ENCODE measurements at regions not wholly inside any gene's neighbourhood (a gene's known extent, or its start where the extent isn't known, plus 50 kb on each side); places are given as distances from the start of the nearest gene placed in this dataset.
A peak's percentile ranks its signal among the peaks of the same experiment; 100 is the strongest.
"Not testable (repeated sequence)": the region's sequence is repeated elsewhere in the genome, so short reads cannot be mapped to it uniquely, and the experiment has no call there.

DNA sequence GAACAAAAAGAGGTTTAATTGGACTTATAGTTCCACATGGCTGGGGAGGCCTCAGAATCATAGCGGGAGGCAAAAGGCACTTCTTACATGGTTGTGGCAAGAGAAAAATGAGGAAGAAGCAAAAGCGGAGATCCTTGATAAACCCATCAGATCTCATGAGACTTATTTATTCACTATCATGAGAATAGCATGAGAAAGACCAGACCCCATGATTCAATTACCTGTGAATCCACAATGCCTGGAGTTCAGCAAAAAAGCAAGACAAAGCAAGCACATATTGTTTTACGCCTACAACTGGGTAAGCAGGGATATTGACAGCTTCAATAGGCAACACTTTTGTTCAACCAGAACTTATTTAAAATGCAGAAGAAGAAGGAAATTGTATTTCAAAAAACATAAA lies 218.2 kb downstream of the RPL10L start:
- DNase-seq (ENCODE audit: low spot score): no peak

DNA sequence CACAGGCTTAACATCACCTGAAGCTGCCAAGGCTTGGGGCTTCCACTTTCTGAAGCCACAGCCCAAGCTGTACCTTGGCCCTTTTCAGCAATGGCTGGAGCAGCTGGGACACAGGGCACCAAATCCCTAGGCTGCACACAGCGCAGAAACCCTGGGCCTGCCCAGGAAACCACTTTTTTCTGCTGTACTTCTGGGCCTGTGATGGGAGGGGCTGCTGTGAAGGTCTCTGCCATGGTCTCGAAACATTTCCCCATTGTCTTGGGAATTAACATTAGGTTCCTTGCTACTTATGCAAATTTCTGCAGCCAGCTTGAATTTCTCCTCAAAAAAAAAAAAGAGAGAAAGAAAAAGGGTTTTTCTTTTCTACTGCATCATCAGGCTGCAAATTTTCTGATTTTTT lies 219.1 kb downstream of the RPL10L start:
- no peak for DNase-seq (ENCODE audit: low spot score)

DNA sequence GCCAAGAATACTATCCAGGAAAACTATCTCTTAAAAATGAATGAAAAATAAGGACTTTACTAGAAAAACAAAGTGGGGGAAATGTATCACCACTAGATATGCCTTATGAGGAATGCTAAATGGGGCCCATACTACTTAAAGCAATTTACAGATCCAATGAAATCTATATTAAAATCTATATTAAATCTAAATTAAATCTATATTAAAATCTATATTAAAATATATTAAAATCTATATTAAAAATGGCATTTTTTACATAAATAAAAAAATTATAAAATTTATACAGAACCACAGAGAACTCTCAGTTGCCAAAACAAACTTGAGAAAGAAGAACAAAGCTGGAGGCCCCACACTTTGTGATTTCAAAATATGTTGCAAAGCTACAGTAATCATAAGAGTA lies 234.5 kb downstream of the RPL10L start:
- no peak for DNase-seq (ENCODE audit: low spot score)

DNA sequence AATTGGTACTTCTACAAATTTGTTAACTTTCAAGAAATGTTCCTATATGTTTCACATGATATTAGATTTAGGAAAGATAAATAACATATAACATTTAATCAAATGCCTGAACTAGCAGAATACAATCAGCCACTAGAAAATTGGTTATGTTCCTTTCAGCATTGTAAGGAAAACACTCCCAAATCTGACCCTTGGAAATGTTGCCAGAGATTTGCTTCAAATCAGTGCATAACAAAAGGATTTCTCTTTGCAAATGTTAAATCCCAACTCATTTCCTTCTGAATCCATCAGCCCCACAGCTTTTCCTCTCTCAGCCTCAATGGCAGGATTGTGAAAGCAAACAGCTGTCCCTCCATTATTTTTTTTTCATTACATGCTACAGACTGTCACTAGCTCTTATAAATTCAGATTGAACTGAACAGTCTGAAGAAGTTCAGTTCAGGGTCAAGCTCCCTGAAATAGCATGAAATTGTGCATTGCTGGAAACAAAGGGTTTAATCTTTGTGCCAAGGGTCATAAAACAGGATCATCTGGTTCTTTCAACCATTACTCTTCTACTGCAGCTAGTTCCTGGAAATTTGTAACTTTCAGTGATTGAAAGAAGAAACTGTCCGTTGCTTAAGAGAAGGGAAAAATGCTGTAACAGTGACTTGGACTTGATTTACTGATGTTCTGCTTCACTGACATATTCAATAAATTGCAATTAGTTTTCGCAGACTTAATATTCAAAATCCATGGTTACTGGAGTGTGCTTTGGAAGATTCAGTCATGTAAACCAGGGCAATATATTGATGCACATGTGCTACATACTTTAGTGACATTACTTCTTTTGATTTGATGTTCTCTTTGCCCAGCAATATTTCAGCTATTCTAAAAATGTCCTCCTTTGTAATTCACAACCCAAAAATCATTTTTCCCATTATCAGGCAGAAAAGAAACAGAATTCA lies 246.4 kb downstream of the RPL10L start:
- DNase-seq (ENCODE audit: low spot score): no peak

DNA sequence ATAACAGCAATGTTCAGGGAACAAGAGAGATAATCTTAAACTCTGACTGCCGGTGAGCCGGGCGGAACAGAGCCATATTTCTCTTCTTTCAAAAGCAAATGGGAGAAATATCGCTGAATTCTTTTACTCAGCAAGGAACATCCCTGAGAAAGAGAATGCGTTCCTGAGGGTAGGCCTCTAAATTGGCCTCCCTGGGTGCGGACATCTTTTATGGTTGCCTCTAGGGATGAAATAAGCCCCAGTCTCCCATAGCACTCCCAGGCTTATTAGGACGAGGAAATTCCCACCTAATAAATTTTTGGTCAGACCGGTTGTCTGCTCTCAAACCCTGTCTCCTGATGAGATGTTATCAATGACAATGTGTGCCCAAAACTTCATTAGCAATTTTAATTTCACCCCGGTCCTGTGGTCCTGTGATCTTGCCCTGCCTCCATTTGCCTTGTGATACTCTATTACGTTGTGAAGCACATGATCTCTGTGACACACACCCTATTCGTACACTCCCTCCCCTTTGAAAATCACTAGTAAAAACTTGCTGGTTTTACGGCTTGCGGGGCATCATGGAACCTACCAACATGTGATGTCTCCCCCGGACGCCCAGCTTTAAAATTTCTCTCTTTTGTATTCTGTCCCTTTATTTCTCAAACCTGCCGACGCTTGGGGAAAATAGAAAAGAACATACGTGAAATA lies 249.4 kb downstream of the RPL10L start:
- not testable (repeated sequence) for DNase-seq (ENCODE audit: low spot score)

DNA sequence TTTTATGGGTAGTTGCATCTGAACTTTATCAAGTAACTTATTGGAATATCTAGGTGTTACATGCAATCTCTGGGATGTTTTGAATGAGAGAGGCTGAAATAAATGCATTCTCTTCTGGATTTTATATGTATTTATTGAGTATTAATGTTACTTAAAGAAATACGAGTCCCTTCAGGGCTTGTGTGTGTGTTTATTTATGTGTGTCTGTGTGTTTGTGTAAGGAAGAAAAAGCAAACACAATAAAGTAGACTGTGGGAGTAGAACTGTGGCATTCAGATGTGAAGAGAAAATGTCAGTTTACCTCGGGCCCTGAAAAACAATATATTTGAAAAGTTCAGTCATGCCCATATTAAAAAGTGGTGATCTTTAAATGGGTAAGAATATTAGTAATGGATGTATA lies 250.5 kb downstream of the RPL10L start:
- no peak for DNase-seq (ENCODE audit: low spot score)

DNA sequence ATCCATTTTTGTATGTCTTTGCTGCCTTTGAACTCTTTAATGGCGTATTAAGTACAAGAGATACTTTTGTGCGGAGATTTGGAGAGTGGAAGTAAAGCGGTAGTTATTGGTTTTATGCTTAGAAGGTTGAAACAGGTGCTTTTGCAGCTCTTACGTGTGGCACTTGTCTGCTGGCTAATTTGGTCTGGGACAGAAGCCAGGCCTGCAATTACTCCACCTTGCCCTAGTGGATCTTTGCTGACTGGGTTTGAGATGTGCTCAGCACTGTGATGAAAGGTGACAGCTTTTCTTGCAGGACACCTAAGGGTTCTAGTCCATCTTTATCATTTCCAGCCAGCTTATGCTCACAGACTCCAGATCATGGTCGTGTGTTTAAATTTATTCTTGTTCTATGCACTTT lies 252.5 kb downstream of the RPL10L start:
- no peak for DNase-seq (ENCODE audit: low spot score)

DNA sequence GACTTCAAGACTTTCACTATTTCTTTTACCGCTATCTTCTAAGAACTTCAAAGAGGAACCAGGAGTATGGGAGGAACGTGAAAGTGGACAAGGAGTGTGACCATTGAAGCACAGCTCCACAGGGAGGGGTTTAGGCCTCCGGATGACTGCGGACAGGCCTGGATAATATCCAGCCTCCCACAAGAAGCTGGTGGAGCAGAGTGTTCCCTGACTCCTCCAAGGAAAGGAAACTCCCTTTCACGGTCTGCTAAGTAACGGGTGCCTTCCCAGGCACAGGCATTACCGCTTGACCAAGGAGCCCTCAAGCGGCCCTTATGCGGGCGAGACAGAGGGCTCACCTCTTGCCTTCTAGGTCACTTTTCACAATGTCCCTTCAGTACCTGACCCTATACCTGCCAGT lies 267.0 kb downstream of the RPL10L start:
- no peak for DNase-seq (ENCODE audit: low spot score)

DNA sequence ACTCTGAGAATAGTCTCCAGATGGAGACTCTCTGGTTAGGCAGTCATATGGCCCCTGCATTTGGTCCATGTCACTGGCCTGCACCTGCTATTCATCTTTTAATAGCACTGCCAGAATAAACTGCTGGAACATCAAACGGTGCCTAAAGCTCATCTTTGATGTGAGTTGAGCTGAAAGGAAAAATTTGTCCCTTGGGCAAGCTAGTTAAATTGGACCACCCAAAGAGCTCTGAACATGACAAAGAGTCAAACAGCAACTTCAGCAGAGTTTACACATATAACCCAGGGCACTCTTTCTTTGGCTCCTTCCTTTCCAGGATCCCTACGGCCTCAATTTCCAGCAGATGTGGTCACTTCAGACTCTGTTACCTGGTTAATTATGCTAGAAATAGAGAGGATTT lies 269.9 kb downstream of the RPL10L start:
- DNase-seq (ENCODE audit: low spot score): no peak

DNA sequence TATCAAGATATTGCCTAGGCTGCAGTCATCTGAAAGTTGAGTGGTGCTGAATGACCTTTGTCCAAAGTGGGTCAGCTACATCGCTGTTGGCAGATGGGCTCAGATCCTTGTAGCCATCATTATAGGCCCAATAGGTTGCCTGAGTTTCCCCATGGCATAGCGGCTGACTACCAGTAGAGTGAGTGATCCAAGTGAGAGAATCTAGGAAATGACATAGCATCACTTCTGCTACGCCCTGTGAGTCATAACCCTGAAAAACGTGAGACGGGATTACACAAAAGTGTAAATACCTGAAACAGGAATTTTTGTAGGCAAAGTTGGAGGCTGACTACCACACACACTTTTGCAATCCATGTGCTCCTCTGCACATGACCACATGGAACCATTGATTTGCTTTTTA lies 273.3 kb downstream of the RPL10L start:
- no peak for DNase-seq (ENCODE audit: low spot score)

DNA sequence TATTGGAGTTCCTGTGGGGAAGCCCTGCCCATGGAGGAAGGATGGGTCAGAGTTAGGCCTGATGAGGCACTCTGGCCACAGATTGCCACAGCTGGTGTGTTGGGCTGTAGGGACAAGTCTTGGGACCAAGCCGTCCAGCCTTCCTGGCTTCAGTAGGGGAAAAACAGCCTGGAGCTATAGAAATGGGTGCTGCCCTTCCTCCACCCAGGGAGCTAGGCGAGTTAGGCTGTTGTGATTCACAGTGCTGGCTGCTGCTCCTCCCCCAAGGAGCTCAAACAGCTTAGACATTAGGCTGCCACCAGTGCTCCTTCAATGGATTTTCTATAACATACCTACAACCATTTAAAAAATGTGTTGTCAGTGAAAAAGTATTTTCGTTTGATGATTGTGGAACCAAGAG lies 274.3 kb downstream of the RPL10L start:
- DNase-seq (ENCODE audit: low spot score): no peak

DNA sequence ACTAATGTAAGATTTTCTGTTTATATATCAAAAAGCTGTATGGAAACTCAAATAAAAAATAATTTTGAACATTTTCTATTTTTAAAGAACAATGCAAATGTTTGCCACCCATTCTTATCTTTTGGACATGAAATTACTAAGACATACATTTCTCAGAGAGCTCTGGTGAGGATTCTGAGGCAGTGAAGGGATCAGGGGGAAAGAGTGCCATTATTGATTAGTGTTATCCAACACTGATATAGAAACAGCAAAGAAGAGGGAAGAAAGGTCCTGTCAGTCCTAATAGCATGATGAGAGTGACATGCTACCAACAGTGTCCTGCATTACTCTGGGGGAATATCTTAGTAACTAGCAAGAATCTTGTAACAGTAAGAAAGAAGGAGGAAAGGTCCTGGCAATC lies 282.2 kb downstream of the RPL10L start:
- no peak for DNase-seq (ENCODE audit: low spot score)

DNA sequence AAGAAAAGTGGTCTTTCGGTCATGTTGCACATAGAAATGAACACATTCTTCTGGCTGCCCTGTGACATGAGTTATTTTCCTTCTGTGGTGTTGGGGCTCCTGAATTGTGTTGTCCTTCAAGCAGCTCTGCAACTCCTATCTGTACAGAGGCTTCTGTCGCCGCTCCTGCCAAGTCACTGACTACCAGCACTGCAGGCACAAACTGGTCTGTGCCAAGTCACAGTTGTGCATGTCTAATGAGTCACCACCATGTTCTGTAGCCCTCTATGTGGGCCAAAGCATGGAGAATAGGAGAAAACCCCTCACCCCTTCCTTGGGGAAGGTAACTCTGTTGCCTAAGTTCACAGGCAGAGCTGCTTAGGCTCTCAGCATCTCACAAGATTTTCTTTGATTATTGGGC lies 283.3 kb downstream of the RPL10L start:
- no peak for DNase-seq (ENCODE audit: low spot score)

DNA sequence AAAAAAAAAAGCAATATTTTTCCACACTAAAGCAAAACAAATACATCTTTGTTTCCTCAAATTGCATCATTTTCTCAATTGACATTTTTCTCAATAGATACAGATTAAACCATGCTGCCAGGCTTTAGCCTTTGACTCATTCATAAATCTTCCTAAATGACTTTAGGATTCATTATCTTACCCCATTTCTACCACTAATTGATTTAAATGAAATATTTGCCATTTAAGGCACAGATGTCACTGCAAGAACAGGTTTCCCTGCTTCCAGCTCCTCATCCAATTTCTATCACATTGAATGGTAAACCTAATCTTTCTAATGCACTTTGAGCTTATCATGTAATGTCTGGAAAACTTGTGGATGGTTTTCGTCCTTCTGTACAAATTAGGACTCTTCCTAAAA lies 298.7 kb downstream of the RPL10L start:
- no peak for DNase-seq (ENCODE audit: low spot score)

DNA sequence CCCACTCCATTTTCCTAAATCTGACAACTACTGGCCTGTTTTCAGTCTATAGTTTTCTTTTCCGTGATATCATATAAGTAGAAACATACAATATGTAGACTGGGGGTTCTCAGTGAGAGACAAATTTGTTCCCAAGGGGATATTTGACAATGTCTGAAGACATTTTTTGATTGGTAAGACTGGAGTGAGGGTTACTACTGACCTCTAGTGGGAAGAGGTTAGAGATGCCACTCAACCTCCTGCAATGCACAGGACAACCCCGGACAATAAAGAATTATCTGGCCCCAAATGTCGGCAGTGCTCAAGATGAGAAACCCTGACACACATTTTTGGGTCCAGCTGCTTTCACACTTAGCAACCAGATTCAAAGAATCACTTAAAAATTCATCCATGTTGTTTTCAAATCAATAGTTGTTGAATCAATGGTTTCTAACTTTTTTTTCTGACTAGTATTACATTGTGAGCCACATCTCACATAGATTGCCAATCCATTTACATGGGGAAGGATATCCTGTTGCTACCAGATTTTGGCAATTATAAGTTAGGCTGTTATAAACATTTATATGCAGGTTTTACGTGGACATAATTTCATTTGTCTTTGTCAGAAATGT lies 307.1 kb downstream of the RPL10L start:
- DNase-seq (ENCODE audit: low spot score): peak; percentile 5

DNA sequence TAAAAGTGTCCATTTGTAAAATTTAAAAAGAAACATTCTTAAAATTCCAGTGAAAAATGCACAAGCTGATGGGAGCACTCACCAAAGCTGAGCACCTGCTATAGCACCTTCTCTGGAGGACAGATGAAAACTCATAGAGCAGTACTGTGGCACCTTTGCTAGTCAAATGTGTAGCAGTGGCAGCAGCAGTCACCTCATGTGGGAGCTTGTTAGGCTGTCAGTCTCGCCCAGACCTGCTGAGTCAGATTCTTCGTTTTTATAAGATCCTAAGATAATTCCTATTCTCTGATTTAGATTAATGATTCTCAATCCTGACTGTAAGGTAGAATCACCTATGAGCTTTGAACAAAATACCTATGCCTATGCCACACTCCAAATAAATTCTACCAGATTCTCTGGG lies 325.8 kb downstream of the RPL10L start:
- DNase-seq (ENCODE audit: low spot score): no peak

DNA sequence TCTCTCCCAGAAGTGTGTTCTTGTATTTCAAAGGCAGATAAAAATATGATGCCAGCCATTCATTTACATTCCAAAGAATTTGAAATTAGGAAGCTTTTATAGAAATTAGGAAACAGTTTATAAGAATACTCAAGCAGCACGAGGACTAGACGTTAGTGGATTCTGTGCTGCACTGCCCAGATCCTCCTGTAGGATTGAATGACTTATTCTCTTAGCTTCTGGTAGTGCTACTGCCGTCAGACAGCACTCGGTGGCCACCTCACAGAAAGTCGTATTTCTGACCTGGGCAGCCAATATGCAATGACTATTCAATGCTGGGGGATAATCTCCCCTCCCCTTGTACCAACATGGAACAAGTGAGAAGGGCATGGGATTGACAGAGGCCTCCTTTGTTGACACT lies 326.4 kb downstream of the RPL10L start:
- DNase-seq (ENCODE audit: low spot score): no peak

DNA sequence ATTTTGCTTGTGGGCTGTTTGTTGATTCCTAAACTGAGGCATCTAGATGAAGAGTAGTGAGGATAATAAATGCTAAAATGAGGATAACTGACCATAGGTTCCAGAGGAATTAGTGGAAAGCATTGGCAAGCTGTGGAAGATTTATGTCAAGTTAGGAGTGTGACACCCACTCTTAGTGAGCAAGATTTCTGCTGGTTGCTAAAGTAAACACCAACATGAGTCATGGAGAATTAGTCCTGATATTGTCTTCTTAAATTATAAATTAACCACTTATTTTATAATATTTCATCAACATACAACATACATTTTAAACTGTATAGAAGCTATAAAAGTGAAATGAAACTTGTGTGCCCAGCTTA lies 328.2 kb downstream of the RPL10L start:
- no peak for DNase-seq (ENCODE audit: low spot score)

DNA sequence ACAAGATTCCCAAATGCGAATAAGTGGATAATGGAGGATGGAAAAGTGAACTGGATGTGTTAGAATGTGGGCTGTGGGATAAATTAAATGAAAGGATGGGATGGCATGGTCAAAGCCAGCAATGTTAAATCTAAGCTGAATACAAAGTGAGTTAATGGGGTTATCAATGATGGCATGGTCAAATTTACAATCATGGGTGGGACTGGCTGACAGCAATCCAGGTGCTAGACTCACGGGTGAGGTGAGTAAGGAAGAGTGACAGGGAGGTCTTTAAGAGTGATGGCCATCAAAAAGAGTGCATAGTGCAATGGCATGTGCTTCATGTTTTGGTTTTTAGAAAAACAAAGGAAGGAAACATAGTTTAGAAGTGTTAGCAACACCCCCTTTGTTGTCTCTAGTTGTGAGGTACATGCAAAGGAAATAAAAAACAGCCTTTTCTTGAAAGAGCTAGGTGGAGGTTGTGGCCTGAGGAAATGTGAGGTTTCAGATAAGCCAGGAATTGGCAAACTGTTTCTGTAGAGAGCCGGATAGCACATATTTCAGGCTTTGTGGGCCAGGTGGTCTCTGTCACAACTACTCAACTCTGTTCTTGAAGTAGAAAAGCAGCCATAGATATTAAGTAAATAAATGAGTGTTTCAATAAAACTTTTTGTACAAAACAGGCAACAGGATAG lies 328.7 kb downstream of the RPL10L start:
- no peak for DNase-seq (ENCODE audit: low spot score)

DNA sequence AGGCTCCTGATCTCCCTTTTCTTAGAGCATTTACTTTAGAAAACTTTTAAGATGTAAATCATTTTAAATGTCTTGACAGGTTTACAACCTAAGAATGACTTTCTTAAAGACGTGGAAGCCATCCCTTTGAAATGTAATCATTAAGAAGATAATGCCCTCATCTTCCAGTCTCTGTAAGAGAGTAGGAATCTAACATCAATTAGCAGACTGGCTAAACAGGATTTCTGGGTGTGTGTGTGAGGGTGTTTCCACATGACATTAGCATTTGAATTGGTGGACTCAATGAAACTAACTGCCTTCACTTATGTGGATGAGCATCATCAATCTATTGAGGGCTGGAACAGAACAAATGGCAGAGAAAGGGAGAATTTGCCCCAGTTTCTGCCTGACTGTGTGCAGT lies 329.5 kb downstream of the RPL10L start:
- no peak for DNase-seq (ENCODE audit: low spot score)

DNA sequence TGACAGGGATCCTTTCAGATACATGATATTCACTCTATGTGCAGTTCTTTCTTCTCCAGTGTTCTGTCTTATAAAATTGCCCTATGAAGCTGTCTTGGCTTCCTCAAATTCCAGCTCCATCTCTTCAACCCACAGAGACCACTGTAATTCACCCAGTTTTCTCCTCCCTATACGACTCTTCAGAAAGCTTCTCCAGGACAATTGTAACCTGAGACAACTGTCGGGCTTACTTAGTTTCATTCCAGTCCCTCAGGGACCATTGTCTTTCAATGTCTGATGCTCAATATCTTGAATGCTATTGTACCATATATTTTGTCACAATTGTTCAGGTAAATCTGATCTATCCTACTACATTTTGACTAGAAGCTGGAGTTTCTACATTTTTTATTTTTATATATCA lies 345.3 kb downstream of the RPL10L start:
- DNase-seq (ENCODE audit: low spot score): no peak

DNA sequence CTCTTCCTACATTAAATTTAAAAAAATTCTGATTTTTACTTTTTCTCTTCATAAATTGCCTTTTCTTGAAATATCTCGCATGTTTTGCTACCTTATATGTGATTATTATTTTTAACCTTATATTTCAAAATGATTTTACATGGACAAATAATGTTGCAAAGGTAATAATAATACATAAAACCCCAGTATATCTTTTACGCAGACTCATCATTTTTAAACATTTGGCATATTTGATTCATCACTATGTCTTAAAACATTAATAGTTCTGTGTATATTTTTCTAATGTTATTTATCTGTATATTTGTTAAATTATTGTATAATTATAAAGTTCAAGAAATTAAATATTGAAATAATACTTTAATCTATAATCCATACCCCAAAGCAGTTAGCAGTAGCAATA lies 350.8 kb downstream of the RPL10L start:
- DNase-seq (ENCODE audit: low spot score): no peak

DNA sequence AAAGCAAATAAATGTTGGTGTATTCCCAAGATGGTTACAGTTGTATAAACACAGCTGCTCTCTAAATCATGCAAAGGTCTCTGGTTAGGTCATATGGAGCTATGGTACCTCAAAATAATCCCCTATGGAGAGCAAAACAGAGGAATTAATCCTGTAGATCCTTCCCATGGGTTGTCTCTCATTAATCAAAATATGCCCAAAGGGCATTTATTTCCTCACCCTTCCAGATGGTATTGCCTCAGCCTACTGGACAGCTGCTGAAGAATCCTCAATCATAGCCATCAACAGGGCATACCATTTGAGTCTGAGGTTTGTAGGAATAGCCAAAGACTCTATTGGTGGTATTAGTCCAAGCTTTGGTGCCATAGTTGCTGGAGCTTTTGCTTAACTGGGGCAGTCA lies 360.9 kb downstream of the RPL10L start:
- DNase-seq (ENCODE audit: low spot score): no peak

Measured in GM03348 (cell line).